ENCODE measurements at regions not wholly inside any gene's neighbourhood (a gene's known extent, or its start where the extent isn't known, plus 50 kb on each side); places are given as distances from the start of the nearest gene placed in this dataset.
"Not testable (repeated sequence)": the region's sequence is repeated elsewhere in the genome, so short reads cannot be mapped to it uniquely, and the experiment has no call there.

DNA sequence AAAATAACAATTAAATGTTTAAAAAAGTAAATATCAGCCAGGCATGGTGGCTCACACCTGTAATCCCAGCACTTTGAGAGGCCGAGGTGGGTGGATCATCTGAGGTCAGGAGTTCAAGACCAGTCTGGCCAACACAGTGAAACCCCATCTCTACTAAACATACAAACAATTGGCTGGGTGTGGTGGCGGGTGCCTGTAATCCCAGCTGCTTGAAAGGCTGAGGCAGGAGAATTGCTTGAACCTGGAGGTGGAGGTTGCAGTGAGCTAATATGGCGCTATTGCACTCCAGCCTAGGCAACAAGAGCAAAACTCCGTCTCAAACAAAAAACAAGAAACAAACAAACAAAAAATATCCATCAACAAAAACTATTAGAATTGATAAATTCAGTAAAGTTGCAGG, 77.5 kb downstream of the SNX5 start:
- POLR2A ChIA-PET; FAIRE-seq; H3K4me2 ChIP-seq; H3K27ac ChIP-seq; DNase-seq (ENCODE audit: low read depth in 1 of 2, low spot score in 1 of 2); ATAC-seq; H3K4me1 ChIP-seq; H3K4me3 ChIP-seq: not testable (repeated sequence)
- CTCF ChIA-PET: interaction anchor here (0.6 to 0.7 kb wide), 2 partner anchors 13 to 25 kb away, joined by 3 read pairs; no protein-coding TSS in a partner anchor
- H3K9me3 ChIP-seq: peaks cover 32% of the 10 kb centered on the region
- 31% methylated on average over 4 of the region's 4 CpGs for WGBS (ENCODE audit: missing lambda C conversion rate)

DNA sequence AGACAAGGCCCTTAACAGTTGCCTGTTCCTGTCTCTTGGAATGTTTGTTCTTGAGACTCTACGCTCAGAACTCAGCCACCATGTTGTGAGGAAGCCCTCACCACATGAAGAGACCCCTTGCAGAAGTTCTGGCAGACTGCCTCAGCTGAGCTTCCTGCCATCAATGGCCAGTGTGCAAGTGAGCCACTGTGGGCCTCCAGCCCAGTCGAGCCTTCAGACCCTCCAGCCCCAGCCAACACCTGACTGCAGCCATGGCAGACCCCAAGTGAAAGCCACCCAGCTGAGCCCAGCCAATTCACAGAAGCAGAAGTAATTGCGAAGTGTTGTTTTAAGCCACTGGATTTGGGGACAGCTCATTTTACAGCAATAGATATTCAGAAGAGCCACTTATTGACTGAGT, 78.3 kb downstream of the SNX5 start:
- FAIRE-seq (no peak), DNase-seq (ENCODE audit: low read depth in 1 of 2, low spot score in 1 of 2) (no peak), ATAC-seq (no peak)
- H3K4me3 ChIP-seq: no peak overlapping the region
- WGBS (ENCODE audit: missing lambda C conversion rate): 24% methylated on average over 3 of the region's 3 CpGs
- H3K27ac ChIP-seq: no peak overlapping the region
- H3K4me2 ChIP-seq: no peak overlapping the region
- POLR2A ChIA-PET: no interaction called here
- CTCF ChIA-PET: interaction anchor here (0.6 to 1.1 kb wide), 3 partner anchors 8 to 208 kb away, joined by 3 read pairs; no protein-coding TSS in a partner anchor
- TF ChIP-seq KDM1A (IDR thresholded peaks at IDR 0.05; ENCODE audit: low read depth) (no peak), BHLHE40 (IDR thresholded peaks at IDR 0.05; ENCODE audit: low read depth, low read length) (no peak), JUNB (IDR thresholded peaks at IDR 0.05) (no peak), CHD4 (IDR thresholded peaks at IDR 0.05; ENCODE audit: borderline replicate concordance) (no peak), TFCP2L1 (CRISPR knock-in tag; IDR thresholded peaks at IDR 0.05) (no peak)
- TF ChIP-seq, protein P1, sequence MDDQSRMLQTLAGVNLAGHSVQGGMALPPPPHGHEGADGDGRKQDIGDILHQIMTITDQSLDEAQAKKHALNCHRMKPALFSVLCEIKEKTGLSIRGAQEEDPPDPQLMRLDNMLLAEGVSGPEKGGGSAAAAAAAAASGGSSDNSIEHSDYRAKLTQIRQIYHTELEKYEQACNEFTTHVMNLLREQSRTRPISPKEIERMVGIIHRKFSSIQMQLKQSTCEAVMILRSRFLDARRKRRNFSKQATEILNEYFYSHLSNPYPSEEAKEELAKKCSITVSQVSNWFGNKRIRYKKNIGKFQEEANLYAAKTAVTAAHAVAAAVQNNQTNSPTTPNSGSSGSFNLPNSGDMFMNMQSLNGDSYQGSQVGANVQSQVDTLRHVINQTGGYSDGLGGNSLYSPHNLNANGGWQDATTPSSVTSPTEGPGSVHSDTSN (IDR thresholded peaks at IDR 0.05): no peak
- TF ChIP-seq, protein P2, sequence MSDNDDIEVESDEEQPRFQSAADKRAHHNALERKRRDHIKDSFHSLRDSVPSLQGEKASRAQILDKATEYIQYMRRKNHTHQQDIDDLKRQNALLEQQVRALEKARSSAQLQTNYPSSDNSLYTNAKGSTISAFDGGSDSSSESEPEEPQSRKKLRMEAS (IDR thresholded peaks at IDR 0.05): no peak
- no peaks in the 10 kb centered on the region for H3K4me1 ChIP-seq
- H3K9me3 ChIP-seq: peaks cover 32% of the 10 kb centered on the region

DNA sequence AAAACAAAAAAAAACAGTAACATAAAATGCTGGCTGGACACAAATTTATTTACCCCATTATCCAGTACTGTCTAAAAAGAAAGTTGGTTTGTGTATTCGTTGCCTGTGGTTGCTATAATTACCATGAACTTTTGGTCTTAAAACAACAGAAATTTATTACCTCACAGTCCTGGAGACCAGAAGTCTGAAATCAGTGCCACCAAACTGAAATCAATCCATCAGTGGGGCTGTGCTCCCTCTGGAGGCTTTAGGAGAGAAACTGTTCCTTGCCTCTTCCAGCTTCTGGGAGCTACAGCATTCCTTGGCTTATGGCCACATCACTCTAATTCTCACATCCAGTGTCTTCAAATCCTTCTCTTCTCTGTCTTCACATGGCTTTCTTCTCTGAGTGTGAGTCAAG, 79.4 kb downstream of the SNX5 start:
- no peak overlapping the region for H3K4me2 ChIP-seq
- POLR2A ChIA-PET: no interaction called here
- H3K4me3 ChIP-seq: no peak overlapping the region
- ATAC-seq: peak; percentile 26 to 40; a peak in 1 of 6 replicates
- peak in 1 of 2 experiments; percentile 35 for DNase-seq (ENCODE audit: low read depth in 1 of 2, low spot score in 1 of 2)
- no peak overlapping the region for H3K27ac ChIP-seq
- FAIRE-seq: no peak
- peaks cover 32% of the 10 kb centered on the region for H3K9me3 ChIP-seq
- WGBS (ENCODE audit: missing lambda C conversion rate): 20% methylated on average over 1 of the region's 1 CpG
- peak; percentile 3 for TF ChIP-seq MAFK (IDR thresholded peaks at IDR 0.05; ENCODE audit: partially characterized antibody)
- TF ChIP-seq JUNB (IDR thresholded peaks at IDR 0.05): no peak
- TF ChIP-seq RAD21 (conservative IDR thresholded peaks at IDR 0.05 in 1 of 2, IDR thresholded peaks at IDR 0.05 in 1 of 2): peak in 1 of 2 experiments; percentile 32; a peak in 2 of 5 replicates
- no peak for TF ChIP-seq SREBF2 (IDR thresholded peaks at IDR 0.05)
- TF ChIP-seq FOSL2 (IDR thresholded peaks at IDR 0.05): no peak
- no peak for TF ChIP-seq FOSL2 (CRISPR knock-in tag; IDR thresholded peaks at IDR 0.05)
- TF ChIP-seq EP300 (IDR thresholded peaks at IDR 0.05): no peak
- TF ChIP-seq, protein P3, sequence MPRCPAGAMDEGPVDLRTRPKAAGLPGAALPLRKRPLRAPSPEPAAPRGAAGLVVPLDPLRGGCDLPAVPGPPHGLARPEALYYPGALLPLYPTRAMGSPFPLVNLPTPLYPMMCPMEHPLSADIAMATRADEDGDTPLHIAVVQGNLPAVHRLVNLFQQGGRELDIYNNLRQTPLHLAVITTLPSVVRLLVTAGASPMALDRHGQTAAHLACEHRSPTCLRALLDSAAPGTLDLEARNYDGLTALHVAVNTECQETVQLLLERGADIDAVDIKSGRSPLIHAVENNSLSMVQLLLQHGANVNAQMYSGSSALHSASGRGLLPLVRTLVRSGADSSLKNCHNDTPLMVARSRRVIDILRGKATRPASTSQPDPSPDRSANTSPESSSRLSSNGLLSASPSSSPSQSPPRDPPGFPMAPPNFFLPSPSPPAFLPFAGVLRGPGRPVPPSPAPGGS (IDR thresholded peaks at IDR 0.05): no peak
- no peak for TF ChIP-seq POLR2AphosphoS2 (conservative IDR thresholded peaks at IDR 0.05; ENCODE audit: low read length)
- TF ChIP-seq, protein P4, sequence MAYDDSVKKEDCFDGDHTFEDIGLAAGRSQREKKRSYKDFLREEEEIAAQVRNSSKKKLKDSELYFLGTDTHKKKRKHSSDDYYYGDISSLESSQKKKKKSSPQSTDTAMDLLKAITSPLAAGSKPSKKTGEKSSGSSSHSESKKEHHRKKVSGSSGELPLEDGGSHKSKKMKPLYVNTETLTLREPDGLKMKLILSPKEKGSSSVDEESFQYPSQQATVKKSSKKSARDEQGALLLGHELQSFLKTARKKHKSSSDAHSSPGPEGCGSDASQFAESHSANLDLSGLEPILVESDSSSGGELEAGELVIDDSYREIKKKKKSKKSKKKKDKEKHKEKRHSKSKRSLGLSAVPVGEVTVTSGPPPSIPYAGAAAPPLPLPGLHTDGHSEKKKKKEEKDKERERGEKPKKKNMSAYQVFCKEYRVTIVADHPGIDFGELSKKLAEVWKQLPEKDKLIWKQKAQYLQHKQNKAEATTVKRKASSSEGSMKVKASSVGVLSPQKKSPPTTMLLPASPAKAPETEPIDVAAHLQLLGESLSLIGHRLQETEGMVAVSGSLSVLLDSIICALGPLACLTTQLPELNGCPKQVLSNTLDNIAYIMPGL (CRISPR knock-in tag; IDR thresholded peaks at IDR 0.05; ENCODE audit: borderline replicate concordance): no peak
- no peak for TF ChIP-seq GATA3 (IDR thresholded peaks at IDR 0.05; ENCODE audit: borderline replicate concordance)
- CTCF ChIA-PET: interaction anchor here (0.6 to 1.1 kb wide), 3 partner anchors 9 to 197 kb away, joined by 3 read pairs; no protein-coding TSS in a partner anchor
- H3K4me1 ChIP-seq: no peaks in the 10 kb centered on the region
